Femur (tissue), 1 donor: ENCODE measurements at regions not wholly inside any gene's neighbourhood (a gene's known extent, or its start where the extent isn't known, plus 50 kb on each side); places are given as distances from the start of the nearest gene placed in this dataset.
"Not testable (repeated sequence)": the region's sequence is repeated elsewhere in the genome, so short reads cannot be mapped to it uniquely, and the experiment has no call there.

Experiments used
- DNase-seq: peaks from one replicate; pipeline ENCODE4 v3.0.0-alpha.2; 2017

DNA sequence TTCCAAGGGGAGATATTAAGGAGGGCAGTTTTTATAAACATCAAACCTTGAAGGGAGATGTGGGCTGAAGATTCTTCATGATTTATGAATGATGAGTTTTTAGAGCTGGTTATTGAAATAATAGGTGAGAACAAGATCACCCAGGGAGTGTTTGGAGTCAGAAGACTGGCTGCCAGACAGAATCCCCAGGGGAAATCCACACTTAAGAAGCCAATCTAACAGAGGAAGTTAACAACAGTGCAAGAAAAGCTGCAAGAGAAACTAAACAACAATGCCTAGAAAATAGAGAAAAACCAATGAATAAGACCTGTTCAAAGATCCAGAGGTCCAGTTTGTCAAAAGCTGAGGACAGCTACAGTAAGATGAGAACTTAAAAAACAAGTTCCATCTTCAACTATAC, 167.9 kb upstream of the MAN1A1 start:
- DNase-seq, result no peak

GRCh38 chr6:119514345-119514744, 164.8 kb upstream of the MAN1A1 start:
- no peak for DNase-seq

- DNase-seq, result no peak
Observed at GRCh38 chr6:119511024-119511423, 161.5 kb upstream of the MAN1A1 start.

GRCh38 chr6:119510246-119510645, 160.7 kb upstream of the MAN1A1 start:
- DNase-seq, result no peak

- DNase-seq, result no peak
Observed at GRCh38 chr6:119506631-119507174, 157.1 kb upstream of the MAN1A1 start.

DNA sequence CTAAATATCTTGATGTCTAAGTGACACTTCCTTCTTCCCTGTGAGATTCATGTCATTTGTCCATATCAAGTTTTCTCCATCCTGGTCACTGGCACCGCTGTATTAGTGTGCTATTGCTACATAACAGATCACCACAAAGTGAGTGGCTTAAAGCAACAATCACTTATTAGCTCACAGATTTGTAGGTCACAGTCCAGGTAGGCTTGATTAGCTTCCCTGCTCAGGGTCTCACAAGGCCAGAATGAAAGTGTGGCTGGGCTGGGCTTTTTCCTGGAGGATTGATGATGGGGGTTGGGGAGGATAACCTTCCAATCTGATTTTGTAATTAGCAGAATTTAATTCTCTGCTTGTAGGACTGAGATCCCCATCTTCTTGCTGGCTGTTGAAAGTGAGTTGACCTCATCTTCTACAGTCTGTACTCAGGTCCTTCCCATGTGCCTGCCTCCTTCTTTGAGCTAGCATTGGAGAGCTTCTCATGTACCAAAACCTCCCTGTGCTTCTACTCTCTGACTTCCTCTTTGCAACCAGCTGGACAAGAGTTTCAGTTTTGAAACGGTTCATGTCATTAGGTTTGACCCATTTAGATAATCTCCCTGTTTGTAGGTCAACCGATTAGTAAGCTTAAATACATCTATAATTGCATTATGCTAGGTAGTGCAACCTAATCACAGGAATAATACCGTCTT, 152.4 kb upstream of the MAN1A1 start:
- no peak for DNase-seq

DNA sequence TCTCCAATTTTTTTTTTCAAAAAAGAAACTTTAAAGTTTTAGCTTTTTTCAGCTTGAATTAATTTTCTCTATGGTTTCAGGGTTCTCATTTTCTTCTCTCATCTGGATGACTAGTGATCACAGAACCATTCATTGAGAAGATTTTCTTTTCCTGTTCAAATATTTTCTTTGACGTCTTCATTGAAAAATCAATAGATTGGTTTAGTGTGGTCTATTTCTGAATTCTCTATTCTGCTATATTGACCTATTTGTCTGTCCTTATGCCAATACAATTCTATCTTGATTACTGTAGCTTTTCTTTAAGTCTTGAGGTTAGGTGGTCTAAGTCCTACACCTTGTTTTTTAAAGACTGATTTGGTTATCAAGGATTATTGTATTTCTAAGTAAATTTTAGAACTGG, 150.2 kb upstream of the MAN1A1 start:
- no peak for DNase-seq

- no peak for DNase-seq
Observed at GRCh38 chr6:119497988-119498727, 148.6 kb upstream of the MAN1A1 start.

GRCh38 chr6:119495230-119495683, 145.7 kb upstream of the MAN1A1 start:
- no peak for DNase-seq

GRCh38 chr6:119493980-119494379, 144.4 kb upstream of the MAN1A1 start:
- no peak for DNase-seq

GRCh38 chr6:119491112-119491511, 141.6 kb upstream of the MAN1A1 start:
- DNase-seq, result not testable (repeated sequence)

GRCh38 chr6:119490050-119490449, 140.5 kb upstream of the MAN1A1 start:
- DNase-seq, result not testable (repeated sequence)

- DNase-seq, result no peak
Observed at GRCh38 chr6:119484598-119484997, 135.0 kb upstream of the MAN1A1 start.

- no peak for DNase-seq
Observed at GRCh38 chr6:119483908-119484307, 134.3 kb upstream of the MAN1A1 start.

- no peak for DNase-seq
Observed at GRCh38 chr6:119482850-119483285, 133.3 kb upstream of the MAN1A1 start.

DNA sequence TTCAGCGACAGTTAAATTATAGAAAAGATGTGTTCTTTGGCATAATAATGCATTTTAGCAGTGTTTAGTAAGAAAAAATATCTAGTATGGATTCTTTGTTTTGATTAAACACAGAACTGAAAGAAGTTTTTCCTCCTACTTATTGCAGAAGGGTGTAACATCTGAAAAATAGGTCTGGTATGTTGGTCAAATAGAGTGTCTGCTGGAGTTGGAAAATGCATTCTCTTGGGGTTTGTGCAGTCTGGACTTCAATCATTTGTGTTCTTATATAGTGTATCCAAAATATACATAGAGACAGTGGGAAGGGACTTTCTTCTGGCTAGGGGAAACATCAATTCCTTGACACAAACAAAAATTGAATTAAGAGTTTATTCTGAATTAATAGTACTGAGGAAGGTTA, 132.4 kb upstream of the MAN1A1 start:
- no peak for DNase-seq

DNA sequence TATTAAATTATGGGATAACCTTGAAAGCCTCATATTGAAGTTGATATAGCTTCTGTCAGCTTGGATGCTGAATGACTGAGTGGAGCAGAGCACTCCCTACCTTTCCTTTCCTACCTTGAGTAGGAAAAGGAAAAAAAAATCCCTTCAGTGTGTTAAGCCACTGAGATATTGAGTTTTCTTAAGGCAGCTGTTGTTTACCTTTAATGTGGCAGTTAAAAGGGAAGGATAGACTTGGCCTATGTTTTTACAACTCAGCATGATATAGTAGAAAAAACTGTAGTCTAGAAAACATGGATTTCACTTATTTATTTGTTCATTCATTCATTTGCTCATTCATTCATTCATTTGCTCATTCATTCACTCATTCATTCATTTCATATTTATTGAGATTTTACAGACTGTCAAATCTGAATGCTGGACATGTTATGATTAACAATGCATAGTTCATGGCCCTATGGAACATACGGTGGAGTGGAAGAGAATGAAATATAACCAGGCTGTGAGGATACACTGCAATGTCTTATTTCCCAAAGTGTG, 131.5 kb upstream of the MAN1A1 start:
- no peak for DNase-seq

DNA sequence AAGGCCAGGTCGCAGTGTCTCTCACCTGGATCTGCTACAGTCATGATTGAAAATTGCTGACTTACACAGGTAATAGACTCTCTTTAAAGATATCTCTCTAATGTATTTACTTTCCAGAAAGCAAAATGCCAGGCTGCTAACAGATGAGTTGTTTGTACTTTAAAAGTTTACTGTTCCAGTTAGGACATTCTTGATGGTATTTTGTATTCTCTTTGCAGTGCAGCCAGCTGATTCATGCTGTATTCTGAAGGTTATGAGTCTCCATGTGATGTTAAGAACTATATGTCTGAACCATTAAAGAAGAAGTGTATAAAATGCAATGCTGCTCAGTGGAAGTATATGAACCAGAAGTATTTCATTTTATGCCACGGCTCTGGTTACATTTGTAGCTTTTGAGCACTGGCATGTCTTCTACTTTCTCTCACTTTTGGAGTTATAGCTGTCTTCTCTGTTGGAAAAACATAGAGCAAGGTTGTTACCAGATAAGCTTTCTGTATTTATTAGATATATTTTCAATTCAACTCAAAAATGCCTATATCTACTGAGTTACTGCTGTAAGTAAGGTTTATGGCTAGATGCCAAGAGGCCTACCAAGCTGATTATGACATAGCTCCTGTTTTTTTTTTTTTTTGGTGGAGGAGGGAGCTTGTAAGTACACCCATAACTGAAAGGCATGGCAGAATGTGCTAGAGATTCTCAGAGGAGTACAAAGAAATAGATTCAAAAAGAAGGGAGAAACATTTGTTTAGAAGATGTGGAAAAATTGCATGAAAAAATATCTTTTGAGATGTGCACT, 130.5 kb upstream of the MAN1A1 start:
- DNase-seq, result no peak

DNA sequence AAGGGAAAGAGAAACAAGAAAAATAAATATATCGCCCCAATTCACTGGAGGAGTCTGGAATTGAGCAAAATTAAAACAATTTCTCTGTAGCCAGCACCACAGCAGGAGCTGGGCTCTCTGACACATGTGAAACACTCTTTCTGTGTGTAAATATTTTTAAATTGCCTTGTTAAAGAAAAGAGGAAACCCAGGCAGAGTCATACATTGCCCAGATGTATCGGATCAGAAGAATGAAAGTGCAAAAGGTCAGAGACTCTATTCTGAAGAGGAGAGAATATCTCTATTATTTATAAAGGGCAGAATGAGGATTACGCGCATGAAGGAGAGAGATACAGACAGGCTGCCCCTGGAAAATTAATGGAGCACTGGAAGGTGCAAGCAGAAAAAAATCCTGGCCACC, 127.0 kb upstream of the MAN1A1 start:
- no peak for DNase-seq

DNA sequence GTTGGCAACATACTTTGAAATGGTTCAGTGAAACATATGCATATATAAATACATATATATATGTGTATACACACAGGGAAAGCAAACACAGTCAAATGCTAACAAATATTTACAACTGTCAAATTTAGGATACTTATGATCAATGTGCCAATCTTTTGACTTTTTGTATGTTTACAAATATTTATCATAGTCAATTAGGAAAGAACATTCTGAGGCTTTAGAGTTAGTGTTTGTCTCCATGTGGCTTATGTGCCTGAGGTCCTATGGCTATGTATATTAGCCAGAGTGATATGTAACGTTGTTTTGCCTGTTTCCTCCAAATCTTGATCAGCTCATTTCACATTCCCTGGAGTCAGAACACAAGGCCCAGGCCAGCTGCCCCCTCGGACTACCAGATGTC, 126.5 kb upstream of the MAN1A1 start:
- no peak for DNase-seq

GRCh38 chr6:119470893-119471542, 121.5 kb upstream of the MAN1A1 start:
- DNase-seq, result no peak

DNA sequence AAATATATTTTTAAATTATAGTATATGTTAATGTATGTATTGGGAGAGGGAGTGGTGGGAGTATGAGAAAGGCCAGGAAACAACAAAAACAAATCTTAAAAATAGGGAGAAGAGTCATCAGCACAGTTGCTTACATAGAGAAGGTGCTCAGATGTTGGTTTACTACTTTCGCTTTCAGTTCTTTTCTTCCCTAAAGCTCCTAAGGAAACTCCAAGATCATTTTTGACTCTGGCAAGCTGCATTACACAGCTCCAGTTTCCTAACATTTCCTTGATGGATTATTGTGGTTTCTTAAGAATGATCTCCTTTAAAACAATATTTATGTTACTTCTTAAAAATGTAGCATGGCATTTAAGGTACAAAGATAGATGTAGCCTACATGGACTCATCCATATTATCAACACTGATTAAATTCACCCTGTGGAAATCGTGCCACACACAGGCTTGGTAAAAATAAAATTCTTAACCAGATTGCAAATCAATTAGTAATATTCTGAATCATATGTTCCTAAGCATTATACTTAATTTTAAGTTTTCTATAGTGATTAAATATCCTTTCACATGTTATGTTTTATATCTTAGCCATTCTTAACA, 118.0 kb upstream of the MAN1A1 start:
- no peak for DNase-seq
